IPS DF 4.7 (cell line): ENCODE measurements at regions not wholly inside any gene's neighbourhood (a gene's known extent, or its start where the extent isn't known, plus 50 kb on each side); places are given as distances from the start of the nearest gene placed in this dataset.

Experiments
- DNase-seq: peaks from one replicate; pipeline ENCODE4 v3.0.0-alpha.2; 2013; ENCODE audit warnings: low spot score; ENCODE audit errors: extremely low read depth

- no peak for DNase-seq
Measured at GRCh38 chr14:101065696-101066694, 162.5 kb upstream of the RTL1 start.

DNA sequence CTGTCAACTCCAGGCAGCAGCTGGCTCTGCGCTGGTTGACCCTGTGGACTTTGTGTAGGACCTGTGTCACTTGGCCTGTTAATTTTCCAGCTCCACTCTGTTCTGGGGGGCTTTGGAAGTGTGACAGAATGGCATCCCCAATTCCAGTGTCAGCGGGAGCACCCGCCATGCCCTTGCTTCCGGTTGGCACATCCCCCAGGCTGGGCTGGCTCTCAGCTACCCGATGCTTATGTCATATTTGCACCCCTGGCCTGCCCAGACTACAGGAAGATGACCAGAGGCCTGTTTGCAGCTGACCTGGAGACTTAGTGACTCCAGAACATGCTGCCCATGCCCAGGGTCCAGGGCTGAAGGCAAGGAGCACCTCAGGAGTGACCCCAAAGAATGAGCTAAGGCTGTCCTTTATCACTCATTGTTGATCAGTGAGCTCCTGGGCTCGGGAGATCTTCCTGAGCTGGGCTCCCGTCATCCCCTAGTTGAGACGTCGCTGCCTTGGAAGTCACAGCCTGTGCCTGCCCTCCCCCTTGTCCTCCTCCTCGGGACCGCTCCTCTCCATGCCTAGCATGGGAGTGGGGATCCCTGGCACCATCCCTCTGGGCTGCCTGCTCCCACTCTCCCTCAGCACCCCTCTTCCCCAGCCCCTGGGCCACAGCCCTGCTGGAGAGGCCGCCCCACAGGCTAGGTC, 163.4 kb upstream of the RTL1 start:
- no peak for DNase-seq

GRCh38 chr14:101068313-101069227, 165.0 kb upstream of the RTL1 start:
- DNase-seq: no peak

DNA sequence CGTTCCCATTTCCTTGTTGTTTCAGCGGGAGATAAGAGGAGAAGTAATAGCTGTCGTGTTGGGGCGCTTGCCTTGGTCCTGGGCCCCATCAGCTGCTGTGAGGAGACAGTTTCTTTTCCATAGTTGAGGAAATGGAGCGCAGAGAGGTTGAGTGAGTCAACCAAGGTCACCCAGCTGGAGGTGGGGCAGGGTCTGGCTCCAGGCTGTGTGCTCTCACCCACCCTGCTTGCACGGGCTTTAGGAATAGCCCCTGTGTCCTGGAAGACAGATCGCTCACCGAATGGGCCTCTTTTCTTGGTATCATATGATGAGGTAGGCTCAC, 165.7 kb upstream of the RTL1 start:
- no peak for DNase-seq

DNA sequence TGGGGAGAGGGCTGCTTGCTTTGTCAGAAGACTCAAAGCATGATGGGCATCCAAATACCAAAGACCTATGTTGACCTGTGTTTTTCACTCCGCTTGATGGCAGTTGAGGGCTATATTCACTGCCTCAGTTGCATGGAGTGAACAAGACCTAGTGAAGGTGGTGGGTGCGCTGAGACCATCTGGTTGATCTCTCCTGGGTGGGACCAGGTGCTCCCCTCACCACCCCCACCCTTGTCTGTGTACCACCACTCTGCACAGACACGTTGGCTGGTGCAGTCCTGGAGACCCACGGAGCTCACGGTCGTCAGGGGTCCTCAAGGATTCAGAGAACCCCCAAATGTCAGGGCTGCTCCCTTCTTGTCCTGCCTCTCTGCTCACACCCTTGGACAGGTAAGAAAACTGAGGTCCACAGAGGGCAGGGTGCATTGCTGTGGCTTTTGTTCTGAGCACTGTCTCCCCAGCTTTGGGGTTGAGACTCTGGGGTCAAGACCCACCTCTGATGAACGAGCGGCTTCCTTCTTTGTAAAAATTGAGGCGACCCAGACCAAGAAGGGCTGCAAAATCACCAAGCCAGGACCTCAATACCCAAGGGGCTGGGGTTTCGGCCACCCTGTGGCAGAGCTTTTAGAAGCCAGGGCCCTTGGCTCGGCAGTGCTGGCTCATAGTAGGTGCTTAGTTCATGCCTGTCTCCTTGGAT, 166.3 kb upstream of the RTL1 start:
- no peak for DNase-seq

GRCh38 chr14:101070540-101071492, 167.3 kb upstream of the RTL1 start:
- DNase-seq: no peak

DNA sequence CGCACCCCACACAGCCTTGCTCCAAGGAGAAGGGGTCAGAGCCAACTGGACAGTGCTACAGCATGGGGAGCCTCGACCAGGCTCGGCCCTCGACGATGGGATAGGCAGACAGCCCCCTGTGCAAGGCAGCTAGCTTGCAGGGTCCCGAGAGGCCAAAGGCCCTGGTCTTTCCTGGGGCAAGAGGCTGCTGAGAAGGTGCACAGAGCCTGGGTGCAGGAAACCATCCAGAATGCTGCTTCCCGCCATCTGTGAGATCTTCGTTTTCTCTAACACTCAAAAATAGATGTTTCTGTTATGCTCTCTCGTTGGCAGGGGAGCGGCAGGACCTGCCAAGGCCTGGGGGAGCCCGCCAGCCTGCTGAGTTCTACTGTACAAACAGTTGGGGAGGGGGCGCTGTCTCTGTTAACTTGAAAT, 168.0 kb upstream of the RTL1 start:
- DNase-seq: no peak

DNA sequence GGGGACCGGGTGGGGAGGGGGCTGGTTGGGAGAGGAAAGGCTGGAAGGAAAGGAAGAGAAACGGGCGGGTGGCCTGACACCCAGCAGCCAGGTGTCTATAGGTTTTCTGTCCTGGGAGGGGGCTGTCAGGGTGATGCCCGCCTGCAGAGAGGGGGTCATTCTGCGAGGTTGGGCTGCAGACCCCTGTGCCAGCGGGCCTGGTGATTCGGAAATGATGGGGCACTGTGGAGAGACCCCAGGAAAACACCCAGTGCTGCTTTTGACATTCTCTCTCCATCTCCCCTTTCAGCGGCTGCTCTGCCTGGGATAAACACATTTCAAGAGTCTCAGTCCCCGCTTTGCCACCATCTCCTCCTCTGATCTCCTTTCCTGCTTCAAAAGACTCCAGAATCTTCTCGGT, 168.5 kb upstream of the RTL1 start:
- DNase-seq: no peak

- no peak for DNase-seq
Measured at GRCh38 chr14:101072531-101072930, 169.0 kb upstream of the RTL1 start.

- DNase-seq: no peak
Measured at GRCh38 chr14:101072945-101073597, 169.5 kb upstream of the RTL1 start.

DNA sequence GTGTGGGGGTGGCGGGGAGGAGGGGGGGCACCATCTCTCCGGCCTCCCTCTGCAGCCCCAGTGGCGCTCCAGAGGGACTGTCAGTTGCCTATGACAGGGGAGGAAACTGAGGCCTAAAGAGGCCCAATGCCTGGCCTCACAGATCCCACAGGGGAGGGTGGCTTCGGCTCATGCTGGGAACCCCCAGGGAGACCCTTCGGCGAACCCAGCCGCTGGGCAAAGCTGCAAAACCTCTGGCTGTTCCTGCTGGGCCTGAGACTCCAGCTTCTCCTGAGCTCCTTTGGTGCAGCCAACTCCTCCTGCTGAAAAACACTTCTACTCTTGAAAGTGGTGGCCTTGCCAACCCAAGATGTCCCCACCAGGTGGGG, 170.1 kb upstream of the RTL1 start:
- no peak for DNase-seq

DNA sequence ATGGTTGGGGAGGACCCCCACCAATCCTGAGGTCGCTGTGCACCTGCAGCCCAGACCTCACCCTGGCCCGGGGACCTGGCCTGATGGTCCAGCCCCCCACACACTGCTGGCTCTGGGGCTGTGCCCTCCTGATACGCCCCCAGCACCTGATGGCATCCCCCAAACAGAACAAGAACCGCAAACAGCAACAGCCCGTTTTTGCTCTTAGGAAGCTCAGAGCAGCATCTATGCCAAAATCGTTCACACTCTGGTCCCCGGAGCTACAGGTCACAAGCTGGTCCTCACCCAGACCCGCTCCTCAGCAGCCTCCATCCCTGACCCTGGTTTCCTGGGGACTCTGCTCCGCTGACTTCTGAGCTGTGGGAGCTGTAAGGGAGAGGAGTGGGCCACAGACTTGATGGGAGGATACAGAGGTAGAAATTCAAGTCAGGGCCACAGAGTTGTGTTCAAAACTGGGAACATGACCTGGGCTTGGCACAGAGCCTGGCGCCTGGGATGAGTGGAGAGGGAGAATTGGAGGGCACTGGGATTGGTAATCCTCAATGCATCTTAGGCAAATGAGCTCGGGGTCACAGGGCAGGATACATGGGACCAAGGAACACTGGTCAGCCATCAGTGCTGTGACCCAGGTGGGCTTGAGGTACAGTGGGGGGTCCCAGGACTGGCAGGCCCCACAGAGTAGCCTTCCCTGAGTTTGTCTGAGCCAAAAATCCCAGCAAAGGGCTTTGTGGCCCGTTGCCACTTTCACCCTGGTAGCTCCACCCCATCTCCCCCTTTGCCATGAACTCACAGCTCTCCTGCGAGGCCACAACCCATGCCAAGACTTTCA, 170.9 kb upstream of the RTL1 start:
- DNase-seq: no peak

DNA sequence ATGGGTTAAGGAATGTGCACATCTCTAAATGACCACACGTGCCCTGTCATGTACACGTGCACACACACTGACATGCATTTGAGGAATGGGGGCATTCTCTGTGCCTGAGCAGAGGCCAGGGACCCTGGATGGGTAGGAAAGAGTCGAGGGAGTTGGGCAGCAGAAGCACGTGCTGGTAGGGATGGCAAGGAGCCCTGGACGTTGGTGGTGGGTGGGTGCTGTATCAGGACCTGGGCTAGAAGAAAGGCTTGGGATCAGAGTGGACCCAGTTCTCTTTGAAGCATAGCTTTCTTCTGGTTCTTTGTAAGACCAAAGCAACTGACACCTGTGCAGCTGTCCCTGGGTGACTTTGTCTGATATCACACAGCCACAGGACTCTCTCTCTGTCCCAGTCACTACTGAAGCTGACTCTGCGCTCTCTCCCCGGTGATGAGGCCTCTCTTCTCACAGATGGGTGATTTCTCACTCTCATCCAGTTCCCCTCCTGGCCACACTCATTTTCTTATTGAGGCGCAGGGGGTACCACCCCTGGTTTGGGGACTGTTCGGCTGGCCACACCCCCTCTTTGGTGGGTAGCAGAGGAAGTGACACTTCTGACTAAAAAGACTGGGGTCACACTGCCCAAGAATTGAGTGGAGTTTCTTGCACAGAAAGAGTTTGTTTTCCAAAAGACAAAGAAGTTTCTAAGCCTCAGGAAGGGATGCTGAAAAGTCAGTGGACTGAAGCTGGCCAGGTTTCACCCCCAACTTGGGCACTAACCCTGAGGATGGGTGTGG, 171.7 kb upstream of the RTL1 start:
- DNase-seq: no peak

GRCh38 chr14:101075801-101076413, 172.4 kb upstream of the RTL1 start:
- no peak for DNase-seq

DNA sequence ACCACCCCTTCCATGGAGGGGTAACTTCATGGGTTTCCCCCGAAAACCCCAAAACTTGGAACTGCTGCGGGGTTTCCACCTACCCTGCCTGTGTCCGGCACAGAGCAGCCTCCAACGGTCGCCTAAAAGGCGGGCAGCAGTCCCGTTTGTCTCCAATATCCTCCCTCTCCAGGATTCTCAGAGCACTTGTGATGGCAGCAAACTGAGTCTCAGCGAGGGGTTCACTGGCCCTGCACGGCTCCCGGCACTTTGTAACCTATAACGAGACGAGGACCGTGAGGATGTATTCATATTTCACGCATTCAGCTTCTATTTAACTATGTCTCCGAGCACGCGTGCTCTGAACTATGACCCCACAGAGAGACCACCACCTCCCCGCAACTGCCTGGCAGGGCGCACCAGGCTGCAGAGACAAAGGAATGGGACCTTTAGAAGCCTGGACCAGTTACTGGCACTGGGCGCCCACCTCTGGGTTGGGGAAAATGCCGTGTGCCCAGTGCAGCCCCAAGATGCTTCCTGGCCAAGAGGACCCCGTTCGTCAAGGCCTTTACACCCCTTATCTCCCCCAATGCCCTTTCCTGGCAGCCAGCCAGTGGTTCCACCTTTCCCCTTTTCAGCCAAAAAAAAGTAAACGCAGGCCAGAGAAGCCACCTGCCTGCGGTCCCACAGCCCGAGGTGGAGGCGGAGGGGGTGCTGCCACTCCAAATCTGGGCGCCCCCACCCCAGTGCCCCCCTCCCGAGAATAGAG, 173.1 kb upstream of the RTL1 start:
- DNase-seq: no peak

DNA sequence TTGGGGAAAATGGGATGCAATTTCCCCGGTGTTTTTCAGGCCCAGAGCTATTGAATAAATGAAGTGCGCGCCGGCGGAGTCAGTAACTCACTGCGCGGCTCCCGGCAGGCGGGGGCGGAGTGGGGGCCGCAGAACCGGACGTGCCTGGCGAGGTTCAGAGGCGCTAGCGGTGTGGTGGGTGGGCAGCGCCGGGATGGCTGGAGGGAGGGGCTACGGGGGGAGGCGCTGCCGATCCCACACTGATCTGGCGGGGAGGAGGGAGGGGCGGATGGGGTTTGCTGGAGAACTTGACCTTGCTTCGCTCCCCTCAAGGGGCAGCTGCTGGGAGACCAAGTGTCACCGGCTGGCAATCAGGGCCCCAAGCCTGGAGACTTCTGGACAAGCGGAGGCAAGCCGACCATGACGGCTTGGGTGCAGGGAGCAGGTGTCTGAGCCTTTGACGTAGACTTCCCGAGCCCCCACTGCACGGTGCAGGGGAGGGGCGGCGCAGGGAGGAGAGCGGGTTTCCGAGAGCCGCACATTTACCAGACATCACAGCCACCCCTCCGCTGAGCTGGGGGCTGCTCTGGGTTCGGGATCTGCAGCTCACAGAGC, 174.1 kb upstream of the RTL1 start:
- DNase-seq: no peak
